ENCODE measurements at regions not wholly inside any gene's neighbourhood (a gene's known extent, or its start where the extent isn't known, plus 50 kb on each side); places are given as distances from the start of the nearest gene placed in this dataset.

DNA sequence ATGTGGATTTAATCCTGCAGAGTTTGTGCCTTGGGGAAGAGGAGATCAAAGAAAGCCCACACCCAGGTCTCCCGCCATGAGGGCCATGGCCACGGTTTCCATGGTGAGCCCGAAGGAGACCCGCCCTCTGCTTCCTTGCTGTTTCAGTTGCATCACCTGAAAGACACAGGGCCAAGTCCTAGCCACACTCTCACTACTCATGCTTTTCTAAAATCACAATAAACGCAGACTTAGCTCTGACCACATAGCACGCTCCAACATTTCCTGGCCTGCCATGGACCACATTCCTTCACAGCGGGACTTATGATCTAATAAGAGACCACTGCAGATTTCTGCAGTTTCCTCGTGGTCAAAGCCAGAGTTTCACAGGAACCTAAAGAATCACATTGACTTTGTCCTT, 426.0 kb upstream of the NR3C2 start:
- TF ChIP-seq POLR2A (IDR thresholded peaks at IDR 0.05), result no peak
- TF ChIP-seq, protein P1, sequence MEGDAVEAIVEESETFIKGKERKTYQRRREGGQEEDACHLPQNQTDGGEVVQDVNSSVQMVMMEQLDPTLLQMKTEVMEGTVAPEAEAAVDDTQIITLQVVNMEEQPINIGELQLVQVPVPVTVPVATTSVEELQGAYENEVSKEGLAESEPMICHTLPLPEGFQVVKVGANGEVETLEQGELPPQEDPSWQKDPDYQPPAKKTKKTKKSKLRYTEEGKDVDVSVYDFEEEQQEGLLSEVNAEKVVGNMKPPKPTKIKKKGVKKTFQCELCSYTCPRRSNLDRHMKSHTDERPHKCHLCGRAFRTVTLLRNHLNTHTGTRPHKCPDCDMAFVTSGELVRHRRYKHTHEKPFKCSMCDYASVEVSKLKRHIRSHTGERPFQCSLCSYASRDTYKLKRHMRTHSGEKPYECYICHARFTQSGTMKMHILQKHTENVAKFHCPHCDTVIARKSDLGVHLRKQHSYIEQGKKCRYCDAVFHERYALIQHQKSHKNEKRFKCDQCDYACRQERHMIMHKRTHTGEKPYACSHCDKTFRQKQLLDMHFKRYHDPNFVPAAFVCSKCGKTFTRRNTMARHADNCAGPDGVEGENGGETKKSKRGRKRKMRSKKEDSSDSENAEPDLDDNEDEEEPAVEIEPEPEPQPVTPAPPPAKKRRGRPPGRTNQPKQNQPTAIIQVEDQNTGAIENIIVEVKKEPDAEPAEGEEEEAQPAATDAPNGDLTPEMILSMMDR (IDR thresholded peaks at IDR 0.05), result no peak
